Suprapubic skin (tissue), 4 donors: ENCODE measurements at regions not wholly inside any gene's neighbourhood (a gene's known extent, or its start where the extent isn't known, plus 50 kb on each side); places are given as distances from the start of the nearest gene placed in this dataset.

ENCODE experiments used
- DNase-seq, 2 donors: peaks; one replicate each; pipeline ENCODE4 v3.0.0-alpha.2; 2019; ENCODE audit warnings: low spot score in 2 of 2
- H3K27ac ChIP-seq: fragments of 200-600 bp; sonication (generic); one replicate; pipeline ENCODE4 v1.5.1; 2019
- H3K27me3 ChIP-seq: fragments of 200-600 bp; sonication (generic); one replicate; pipeline ENCODE4 v1.5.1; 2019
- H3K36me3 ChIP-seq: fragments of 200-600 bp; sonication (generic); one replicate; pipeline ENCODE4 v1.5.1; 2019
- H3K4me1 ChIP-seq: fragments of 200-600 bp; sonication (generic); one replicate; pipeline ENCODE4 v1.5.1; 2019
- H3K4me3 ChIP-seq: fragments of 200-600 bp; sonication (generic); one replicate; pipeline ENCODE4 v1.5.1; 2019; ENCODE audit warnings: mild to moderate bottlenecking
- H3K9me3 ChIP-seq: fragments of 200-600 bp; sonication (generic); one replicate; pipeline ENCODE4 v1.5.1; 2019
- CTCF ChIP-seq, 2 donors: fragments of 200-600 bp in 1 of 2; fragments of 450-650 bp in 1 of 2; sonication (generic) in 1 of 2; IDR thresholded peaks; one replicate each; pipeline ENCODE4 v1.5.1; 2016 to 2019; ENCODE audit warnings: antibody characterized with exemption in 2 of 2, mild to moderate bottlenecking in 1 of 2, moderate library complexity in 1 of 2
- EP300 ChIP-seq: sonication (generic); formaldehyde crosslinking; IDR thresholded peaks from one replicate; pipeline ENCODE4 v1.6.1; 2017; ENCODE audit warnings: antibody characterized with exemption
- POLR2A ChIP-seq, 2 donors: fragments of 450-650 bp; IDR thresholded peaks; one replicate each; pipeline ENCODE4 v1.6.1; 2017; ENCODE audit warnings: antibody characterized with exemption in 2 of 2, mild to moderate bottlenecking in 2 of 2, moderate library complexity in 2 of 2
- POLR2AphosphoS5 ChIP-seq, 3 donors: sonication (generic); formaldehyde crosslinking; IDR thresholded peaks; one replicate each; pipeline ENCODE4 v1.6.1; 2017; ENCODE audit warnings: antibody characterized with exemption in 3 of 3
- WGBS: methylation state at CpG from one replicate; pipeline ENCODE4 v1.1.5; 2018; 5-methylcytosine and 5-hydroxymethylcytosine counted together

- no peak overlapping the region for H3K27ac ChIP-seq
- no peak for DNase-seq
- H3K36me3 ChIP-seq: no peaks in the 10 kb centered on the region
- no peak for TF ChIP-seq CTCF (IDR thresholded peaks at IDR 0.05)
- no peak for TF ChIP-seq POLR2A (IDR thresholded peaks at IDR 0.05)
- TF ChIP-seq POLR2AphosphoS5 (IDR thresholded peaks at IDR 0.05): no peak
- TF ChIP-seq EP300: no peak
- no peak overlapping the region for H3K4me3 ChIP-seq
- H3K27me3 ChIP-seq: no peaks in the 10 kb centered on the region
- no peaks in the 10 kb centered on the region for H3K9me3 ChIP-seq
- 97% methylated on average over 6 of the region's 6 CpGs for WGBS
- no peaks in the 10 kb centered on the region for H3K4me1 ChIP-seq
These were observed 129.3 kb upstream of the CD93 start for GRCh38 chr20:23215344-23215995.

- 89% methylated on average over 5 of the region's 5 CpGs for WGBS
- Histone ChIP-seq H3K36me3 (no peaks in the 10 kb centered on the region), H3K9me3 (no peaks in the 10 kb centered on the region), H3K4me1 (no peaks in the 10 kb centered on the region), H3K27ac (no peak overlapping the region), H3K4me3 (no peak overlapping the region), H3K27me3 (peaks cover 3% of the 10 kb centered on the region)
- TF ChIP-seq POLR2AphosphoS5 (IDR thresholded peaks at IDR 0.05): no peak
- TF ChIP-seq POLR2A (IDR thresholded peaks at IDR 0.05): no peak
- TF ChIP-seq EP300: no peak
- no peak for TF ChIP-seq CTCF (IDR thresholded peaks at IDR 0.05)
- DNase-seq: no peak
These were observed 128.8 kb upstream of the CD93 start for GRCh38 chr20:23214903-23215302.

- no peak overlapping the region for H3K27ac ChIP-seq
- 83% methylated on average over 6 of the region's 6 CpGs for WGBS
- H3K36me3 ChIP-seq: no peaks in the 10 kb centered on the region
- TF ChIP-seq POLR2AphosphoS5 (IDR thresholded peaks at IDR 0.05): no peak
- TF ChIP-seq POLR2A (IDR thresholded peaks at IDR 0.05): no peak
- no peak for TF ChIP-seq EP300
- TF ChIP-seq CTCF (IDR thresholded peaks at IDR 0.05): no peak
- DNase-seq: no peak
- H3K4me1 ChIP-seq: no peaks in the 10 kb centered on the region
- no peak overlapping the region for H3K4me3 ChIP-seq
- H3K27me3 ChIP-seq: peaks cover 4% of the 10 kb centered on the region
- no peaks in the 10 kb centered on the region for H3K9me3 ChIP-seq
These were observed 126.4 kb upstream of the CD93 start for GRCh38 chr20:23212464-23212995.

- peaks cover 4% of the 10 kb centered on the region for H3K27me3 ChIP-seq
- DNase-seq: no peak
- no peaks in the 10 kb centered on the region for H3K4me1 ChIP-seq
- H3K36me3 ChIP-seq: no peaks in the 10 kb centered on the region
- H3K9me3 ChIP-seq: no peaks in the 10 kb centered on the region
- no peak overlapping the region for H3K4me3 ChIP-seq
- no peak for TF ChIP-seq EP300
- TF ChIP-seq POLR2A (IDR thresholded peaks at IDR 0.05): no peak
- no peak for TF ChIP-seq POLR2AphosphoS5 (IDR thresholded peaks at IDR 0.05)
- TF ChIP-seq CTCF (IDR thresholded peaks at IDR 0.05): no peak
- no peak overlapping the region for H3K27ac ChIP-seq
These were observed 125.9 kb upstream of the CD93 start for GRCh38 chr20:23212011-23212410.

- no peak for DNase-seq
- H3K27me3 ChIP-seq: peaks cover 4% of the 10 kb centered on the region
- H3K4me3 ChIP-seq: no peak overlapping the region
- WGBS: 86% methylated on average over 3 of the region's 3 CpGs
- H3K27ac ChIP-seq: no peak overlapping the region
- H3K9me3 ChIP-seq: no peaks in the 10 kb centered on the region
- no peak for TF ChIP-seq POLR2AphosphoS5 (IDR thresholded peaks at IDR 0.05)
- no peak for TF ChIP-seq EP300
- TF ChIP-seq CTCF (IDR thresholded peaks at IDR 0.05): no peak
- no peak for TF ChIP-seq POLR2A (IDR thresholded peaks at IDR 0.05)
- peaks cover 7% of the 10 kb centered on the region for H3K4me1 ChIP-seq
- H3K36me3 ChIP-seq: no peaks in the 10 kb centered on the region
These were observed 125.0 kb upstream of the CD93 start for GRCh38 chr20:23211164-23211563.
